Epidermal melanocyte (primary cell): ENCODE measurements at regions not wholly inside any gene's neighbourhood (a gene's known extent, or its start where the extent isn't known, plus 50 kb on each side); places are given as distances from the start of the nearest gene placed in this dataset.
"Not testable (repeated sequence)": the region's sequence is repeated elsewhere in the genome, so short reads cannot be mapped to it uniquely, and the experiment has no call there.

ENCODE experiments used
- DNase-seq: peaks from one replicate; pipeline ENCODE4 v3.0.0; 2011; ENCODE audit warnings: low spot score; ENCODE audit not compliant: insufficient read length

DNA sequence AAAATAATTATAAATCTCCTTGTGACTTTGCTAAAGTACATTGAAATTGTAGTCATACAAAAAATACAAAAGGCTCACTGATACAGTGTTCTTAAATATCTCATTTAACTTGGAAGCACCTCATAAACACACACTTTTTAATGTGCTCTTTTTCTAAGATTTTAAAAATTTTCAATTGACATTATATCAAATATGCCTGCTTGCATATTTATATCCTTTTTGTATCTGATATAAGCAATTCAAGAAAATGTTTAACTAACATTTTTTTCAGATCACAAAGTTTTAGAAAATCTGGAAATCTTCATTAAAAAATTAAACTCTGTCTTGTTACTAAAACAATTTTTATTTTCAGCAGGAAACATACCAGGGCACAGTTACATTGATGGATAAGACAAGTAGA, 661.5 kb downstream of the REEP3 start:
- DNase-seq: no peak

DNA sequence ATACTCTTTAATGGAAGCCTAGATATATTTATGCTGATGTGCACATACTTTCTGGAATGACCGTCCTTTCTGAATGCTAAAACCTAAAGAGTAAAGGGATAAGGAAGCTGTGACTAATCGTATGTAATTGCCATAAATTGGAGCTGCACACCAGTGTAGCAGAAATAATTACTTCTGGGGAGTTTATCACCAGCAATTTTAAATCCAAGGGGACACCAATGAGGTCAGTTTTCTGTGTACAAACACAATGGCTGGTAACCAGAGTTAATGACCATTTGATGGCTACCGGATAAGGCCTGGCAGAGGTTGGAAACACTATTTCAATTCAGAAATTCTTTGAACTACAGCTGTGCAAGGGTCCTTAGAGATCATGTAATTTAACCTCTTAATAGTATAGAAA, 670.1 kb downstream of the REEP3 start:
- DNase-seq: no peak

DNA sequence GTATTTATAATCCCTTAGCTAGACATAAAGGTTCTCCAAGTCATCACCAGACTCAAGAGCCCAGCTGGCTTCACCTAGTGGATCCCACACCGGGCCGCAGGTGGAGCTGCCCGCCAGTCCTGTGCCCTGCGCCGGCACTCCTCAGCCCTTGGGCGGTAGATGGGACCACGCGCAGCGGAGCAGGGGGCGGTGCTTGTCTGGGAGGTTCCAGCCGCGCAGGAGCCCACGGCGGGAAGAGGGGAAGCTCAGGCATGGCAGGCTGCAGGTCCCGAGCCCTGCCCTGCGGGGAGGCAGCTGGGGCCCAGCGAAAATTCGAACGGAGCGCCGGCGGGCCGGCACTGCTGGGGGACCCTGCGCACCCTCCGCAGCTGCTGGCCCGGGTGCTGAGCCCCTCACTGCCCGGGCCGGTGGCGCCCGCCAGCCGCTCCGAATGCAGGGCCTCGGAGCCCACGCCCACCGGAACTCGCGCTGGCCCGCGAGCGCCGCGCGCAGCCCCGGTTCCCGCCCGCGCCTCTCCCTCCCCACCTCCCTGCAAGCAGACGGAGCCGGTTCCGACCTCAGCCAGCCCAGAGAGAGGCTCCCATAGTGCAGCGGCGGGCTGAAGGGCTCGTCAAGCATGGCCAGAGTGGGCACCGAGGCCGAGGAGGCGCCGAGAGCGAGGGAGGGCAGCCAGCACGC, 675.6 kb downstream of the REEP3 start:
- DNase-seq: no peak

DNA sequence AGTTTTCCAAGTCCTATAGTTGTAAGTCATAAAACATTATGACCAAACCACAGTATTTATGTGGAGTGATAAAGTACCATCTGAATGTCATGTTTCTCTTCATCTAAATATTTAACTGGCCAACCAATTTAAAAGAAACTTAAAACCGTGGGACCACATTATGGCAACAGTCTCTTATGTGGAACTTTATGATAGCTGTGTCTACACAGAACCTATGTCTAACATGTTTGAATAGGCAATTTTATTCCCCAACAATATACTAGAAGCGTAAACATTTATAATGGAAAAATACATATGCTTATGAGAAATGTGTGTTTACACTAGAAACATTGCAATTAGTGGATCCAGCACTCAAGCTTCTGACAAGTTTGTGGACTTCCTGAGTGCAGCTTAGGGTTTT, 680.7 kb downstream of the REEP3 start:
- no peak for DNase-seq

DNA sequence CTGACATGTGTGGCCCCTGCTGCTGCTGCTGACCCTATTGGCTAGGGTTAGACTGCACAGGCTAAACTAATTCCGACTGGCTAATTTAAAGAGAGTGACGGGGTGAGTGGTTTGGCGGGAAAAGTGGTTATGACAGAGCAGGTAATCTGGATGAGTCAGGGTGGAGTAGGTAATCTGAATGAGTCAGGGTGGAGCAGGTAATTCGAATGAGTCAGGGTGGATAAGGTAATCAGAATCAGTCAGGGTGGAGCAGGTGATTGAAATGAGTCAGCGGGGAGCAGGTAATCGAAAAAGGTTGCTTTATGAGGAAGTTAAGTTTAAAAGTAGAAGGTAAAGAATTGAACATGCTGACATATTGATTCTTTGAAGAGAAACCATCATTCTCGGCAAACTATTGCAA, 683.3 kb downstream of the REEP3 start:
- DNase-seq: not testable (repeated sequence)

DNA sequence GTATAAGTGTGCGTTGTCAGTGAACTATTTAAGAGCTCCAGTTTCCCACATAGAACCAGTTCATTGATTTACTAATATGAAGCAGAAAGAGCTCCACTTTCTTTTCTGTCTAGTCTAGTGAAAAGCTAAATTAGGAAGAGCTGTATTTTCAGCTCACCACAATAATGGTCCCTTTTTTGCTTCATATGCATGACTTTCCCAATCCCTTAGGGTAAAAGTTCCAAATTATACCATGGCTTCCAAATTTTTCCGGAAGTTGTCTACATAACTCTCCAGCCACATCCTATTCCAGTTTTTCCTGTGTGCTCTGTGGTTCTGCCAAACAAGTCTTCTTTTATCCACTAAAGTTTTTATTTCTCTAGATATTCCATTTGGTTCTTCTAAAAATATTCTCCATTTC, 685.2 kb downstream of the REEP3 start:
- DNase-seq: peak; percentile 19

DNA sequence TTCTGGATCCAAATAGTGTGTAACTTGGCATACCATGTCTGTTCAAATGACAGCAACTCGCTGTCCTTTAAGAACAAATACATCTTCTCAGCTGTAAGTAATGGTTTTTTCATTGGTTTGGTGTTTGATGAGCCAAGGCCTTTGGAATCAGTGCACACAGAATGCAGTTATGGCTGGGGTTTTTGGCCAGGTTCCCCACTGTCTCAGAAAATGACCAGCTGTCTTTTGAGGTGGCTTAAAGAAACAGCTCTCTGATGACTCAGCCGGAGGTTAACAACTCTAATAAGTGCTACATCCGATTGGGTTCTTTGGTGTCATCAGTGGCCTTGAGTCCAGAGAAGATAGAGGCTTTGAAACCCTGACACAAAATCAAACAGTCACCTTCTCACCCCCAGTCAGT, 688.4 kb downstream of the REEP3 start:
- DNase-seq: no peak

DNA sequence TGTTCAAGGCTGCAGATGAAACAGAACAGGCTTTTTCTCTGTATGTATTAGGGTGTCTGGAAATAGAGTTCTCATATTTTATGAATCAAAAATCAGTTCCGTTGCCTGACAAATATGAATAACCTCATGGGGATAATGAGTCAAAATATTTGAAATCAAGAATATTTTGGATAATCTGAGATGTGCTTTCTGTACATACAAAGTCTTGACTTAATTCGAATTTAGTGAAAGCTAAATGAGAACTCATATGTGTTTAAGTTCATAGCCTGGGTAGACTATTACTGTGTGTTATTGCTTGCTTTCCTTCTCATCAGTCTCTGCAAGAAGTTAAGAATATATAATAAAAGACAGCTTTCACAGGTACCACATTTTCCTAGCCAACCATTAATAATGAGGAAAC, 689.0 kb downstream of the REEP3 start:
- no peak for DNase-seq

DNA sequence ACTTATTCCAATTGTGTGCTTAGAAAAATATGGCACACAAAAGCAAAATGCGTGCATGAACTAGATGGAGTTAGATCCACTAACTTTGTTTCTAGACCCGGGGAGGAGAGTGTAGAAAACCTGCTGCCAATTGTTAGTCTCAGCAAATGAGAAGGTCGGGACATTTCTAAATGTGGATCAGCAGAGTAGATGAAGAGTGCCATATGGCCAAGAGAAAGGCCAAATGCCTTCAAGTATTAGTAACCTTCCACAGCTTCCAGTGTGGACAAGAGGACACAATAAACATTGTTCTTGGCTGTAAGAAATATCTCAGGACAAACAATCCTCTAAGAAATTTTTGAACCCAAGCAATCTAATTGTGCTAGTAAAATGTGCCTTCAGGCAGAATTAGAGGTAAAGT, 690.3 kb downstream of the REEP3 start:
- DNase-seq: no peak

DNA sequence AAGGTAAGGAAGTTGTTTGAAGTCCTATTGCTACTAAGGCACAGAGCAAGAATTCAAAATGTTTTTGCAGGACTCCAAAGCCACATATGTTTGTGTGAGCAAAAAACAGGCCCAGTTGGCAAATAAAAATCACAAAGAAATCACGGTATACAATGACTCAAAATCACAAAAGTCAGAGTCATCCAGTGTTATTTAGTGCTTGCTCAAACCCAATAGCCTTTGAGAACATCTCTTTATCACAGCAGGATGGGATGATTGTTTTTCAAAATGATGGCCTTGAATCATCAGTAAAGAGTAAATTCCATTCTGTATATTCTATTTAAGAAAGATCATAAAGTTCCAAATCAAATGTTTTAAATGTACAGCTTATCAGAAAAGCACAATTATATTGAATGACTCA, 693.9 kb downstream of the REEP3 start:
- no peak for DNase-seq

DNA sequence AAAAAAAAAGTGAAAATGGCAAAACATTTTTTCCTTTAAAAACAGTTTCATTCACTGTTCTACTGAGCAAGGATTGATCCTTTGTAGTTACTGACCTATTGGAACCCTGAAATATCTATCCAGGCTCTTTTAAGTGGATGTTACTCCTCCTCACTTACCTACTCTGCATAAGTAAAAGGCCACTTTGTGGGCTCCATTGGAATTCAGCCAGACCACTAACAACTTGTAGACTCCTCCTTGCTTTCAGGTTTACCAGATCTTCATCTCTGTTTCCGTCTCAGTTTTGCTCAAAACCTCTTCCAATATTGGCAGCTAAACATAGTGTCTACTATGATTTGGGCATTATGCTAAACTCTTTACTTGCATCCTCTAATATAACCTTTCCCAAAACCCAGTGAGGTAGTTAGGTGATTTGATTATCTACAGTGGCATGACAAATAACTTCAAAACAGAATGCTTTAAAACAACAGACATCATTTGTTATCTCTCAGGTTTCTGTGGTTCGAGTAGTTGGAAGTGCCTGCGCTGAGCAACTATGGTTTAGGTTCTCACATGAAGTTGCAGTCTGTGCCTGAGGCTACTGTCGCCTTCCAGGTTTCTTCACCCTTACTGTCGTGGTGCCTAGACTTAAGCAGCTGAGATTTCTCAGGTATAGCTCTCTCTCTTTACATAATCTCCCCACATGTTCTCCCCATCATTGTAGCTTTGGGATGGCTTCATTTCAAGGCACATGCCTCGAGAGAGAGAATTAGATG, 698.2 kb downstream of the REEP3 start:
- no peak for DNase-seq

DNA sequence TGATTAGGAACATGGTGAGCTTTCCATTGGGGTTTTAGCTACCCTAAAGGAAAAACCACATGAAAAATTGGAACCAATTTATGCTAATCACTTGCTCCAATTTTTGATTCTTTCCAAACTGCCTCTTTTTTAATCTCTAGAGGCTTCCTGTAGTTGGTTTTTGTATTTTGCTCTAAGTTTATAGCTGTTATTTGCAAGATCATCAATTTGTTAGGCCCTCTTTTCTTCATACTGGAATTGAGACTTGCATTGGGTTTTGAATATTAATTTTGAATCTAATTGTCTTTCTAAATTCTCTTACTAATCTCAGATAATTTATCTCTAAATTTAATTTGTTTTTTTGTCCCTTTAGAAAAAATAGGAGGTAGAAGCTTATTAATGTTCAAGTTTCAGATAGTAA, 713.3 kb downstream of the REEP3 start:
- no peak for DNase-seq

DNA sequence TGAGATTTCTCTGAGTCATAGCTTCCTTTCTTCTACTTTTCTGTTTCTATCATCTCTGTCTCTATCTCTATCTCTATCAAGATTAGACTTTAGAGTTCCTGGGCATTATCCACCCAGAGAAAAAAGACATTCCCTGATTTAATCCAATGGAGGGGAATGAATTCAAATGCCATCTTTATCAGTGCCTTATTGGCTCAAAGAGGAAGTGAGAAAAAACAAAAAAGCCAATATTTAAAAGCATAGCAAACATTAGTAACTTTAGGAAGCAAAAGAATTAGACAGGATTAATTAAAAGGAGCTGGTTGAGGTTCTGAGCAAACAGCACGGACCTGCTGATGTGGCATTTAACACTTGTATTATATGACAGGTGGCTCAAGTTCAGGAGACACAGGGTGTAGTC, 736.5 kb downstream of the REEP3 start:
- DNase-seq: no peak

DNA sequence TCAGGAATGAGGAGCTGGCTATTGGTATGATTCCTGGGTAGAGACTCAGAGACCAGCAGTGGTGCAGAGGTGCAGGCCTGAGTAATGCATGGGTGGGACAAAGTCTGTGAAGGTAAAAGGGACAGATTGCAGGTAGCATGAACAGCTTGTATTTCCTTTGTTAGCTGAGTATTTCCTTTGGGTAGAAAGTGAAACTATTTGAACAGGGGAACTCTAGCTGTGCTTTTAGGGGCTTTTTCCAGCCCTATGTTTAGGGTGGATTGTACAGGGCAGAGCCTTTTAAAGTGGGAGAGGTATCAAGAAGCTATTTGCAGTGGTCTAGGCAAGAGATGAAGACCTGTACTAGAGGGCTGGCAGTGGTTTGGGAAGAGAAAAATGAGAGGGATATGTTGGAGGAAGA, 739.9 kb downstream of the REEP3 start:
- no peak for DNase-seq

DNA sequence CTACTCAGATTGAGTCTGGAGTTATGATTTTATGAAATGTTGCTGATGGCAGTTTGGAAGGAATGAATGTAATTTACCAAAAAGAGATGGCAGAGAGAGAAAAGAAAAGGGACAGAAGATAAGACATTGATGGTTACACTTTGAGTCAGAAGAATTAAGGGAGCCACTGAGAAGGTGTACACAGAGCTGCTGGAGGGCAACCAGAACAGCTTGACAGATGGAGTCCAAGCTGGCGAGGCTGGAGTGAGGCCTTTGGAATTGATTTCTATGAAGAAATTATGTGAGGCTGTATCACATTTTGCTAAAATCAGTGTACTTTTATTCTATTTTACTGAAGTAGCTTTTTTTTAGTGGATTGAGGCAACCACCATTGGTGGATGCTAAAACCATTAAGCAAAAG, 740.5 kb downstream of the REEP3 start:
- no peak for DNase-seq

DNA sequence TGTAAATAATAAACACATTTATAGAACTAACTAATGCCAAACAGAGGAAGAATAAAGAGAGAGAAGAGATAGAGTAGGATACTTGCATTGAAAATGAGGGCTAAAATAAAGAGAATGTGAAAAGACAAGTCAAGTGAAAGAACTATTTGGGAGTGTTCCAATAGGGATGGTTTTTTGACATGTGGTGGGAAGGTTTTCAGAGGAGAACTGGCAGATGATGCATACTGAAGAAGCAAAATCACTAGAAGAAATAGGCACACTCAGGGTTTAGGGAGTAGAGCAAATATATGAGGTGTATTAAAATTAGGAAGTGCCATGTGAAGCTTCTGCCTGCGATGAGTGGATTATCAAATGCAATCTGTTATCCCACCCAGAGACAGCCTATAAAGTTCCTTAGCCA, 744.8 kb downstream of the REEP3 start:
- DNase-seq: no peak

DNA sequence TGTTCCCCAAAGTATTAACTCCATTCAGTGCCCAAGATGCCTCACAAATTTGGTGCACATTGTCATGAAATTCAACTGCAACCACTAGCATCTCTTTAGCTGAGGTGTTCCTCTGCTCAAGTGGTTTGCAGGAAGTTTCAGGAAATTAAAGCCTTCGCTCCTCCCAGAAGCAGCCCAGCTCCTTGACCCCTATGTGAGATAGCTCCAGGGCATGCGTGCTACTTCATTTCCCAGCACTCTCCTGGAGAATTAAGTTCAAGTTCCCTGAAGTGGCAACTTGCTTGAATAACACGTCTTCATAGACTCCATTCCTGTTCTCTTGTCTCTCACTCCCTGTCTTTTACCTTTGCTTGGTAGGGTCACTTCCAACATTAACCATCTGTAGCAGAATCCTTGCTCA, 750.3 kb downstream of the REEP3 start:
- no peak for DNase-seq

DNA sequence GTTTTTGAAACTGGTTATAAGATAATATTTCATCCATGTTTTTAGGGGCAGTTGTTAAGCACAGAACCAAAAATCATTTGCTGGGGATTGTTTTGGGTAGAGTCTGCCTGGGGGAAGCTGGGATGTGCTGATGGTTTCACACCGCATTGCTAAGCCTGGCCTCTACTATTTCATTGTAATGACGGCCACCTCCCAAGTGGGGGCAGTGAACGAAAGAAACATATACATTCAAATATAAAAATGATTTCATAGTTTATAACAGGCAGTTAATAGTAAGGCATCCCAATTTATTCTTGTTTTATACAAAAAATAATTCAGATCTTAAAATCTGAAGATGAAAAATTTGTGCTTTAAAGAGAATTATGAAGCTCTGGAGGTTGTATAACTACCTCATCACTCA, 750.8 kb downstream of the REEP3 start:
- DNase-seq: no peak

DNA sequence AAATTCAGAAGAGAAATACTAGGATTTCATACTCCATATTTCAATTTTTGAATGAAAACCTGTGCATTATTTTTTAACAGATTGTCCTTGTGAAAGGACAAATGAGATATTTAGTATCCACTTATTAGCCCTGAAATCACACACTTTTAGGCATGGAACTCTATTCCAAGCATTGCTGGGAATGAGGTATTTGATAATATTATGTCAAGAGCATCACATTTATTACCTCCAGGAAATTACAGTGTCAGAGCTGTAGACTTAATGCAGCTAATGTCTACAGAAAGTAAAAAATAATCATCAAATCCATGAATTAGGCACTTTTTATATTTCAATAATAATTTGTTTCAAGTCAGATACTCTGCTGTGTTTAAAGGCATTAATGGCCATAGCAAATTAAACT, 753.8 kb downstream of the REEP3 start:
- no peak for DNase-seq

DNA sequence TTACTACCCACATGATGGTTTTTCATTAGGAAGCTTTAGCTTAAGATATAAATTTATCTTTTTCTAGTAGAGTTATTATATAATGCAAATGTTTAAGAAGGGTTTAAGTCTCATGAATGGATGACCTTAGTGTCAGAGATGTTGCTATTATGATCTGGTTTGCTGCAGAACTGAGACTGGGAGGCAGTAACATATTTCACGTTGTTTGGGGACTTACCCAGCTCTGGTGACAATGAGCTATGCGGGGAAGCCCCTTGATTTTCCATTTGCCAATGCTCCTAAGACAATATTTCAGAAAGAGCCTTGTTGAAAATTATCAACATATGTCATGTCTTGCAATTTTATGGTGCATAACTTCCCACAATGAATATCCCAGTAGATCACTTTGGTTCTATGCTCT, 754.6 kb downstream of the REEP3 start:
- DNase-seq: no peak

DNA sequence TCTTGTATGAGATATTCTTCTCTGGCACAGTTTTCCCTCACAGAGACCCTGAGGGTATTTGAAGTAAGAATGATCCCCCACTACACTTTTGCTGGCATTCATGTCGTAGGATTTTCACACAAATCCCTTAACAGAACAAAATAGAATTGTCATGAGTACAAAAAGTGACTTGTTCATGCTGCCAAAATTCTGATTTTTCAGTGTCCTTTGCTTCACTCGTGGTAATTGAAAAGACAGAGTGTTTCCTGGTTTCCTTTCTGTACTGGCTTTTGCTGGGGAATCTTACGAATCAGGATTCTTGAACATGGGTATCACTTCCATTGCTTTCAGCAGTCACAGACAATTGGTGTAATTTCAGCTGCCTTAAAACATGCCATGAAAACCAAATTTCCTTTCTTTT, 756.3 kb downstream of the REEP3 start:
- DNase-seq: no peak

DNA sequence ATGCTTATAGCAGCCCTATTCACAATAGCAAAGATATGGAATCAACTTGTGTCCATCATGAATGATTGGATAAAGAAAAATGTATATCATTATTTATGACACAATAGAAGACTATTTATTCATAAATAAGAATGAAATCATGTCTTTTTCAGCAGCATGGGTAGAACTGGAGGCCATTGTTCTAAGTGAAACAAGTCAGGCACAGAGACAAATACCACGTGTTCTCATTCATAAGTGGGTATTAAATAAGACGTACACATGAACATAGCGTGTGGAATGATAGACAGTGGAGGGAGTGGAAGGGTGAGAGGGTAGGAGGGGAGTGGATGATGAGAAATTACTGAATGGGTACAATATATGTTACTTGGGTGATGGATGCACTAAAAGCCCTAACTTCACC, 762.4 kb downstream of the REEP3 start:
- DNase-seq: no peak

DNA sequence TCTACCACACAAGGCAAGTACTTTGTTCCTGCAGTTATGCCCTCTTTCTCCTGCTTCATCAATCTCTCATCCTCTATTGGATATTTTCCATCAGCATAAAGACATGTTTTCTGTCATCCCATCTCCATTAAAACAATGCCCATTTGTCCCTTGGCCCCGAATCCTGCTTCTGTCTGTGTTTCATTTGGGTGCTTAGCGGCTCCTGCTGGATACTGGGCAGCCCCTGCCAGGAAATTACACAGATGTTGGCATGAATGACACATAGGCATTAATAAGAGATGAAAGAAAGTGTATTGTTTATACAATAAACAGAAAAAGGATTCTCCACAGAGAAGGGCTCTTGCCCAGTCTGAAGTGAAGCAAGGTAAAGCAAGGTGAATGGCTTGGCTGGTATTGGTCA, 765.3 kb downstream of the REEP3 start:
- DNase-seq: no peak
